Neural cell (in vitro differentiated cells): ENCODE measurements at regions not wholly inside any gene's neighbourhood (a gene's known extent, or its start where the extent isn't known, plus 50 kb on each side); places are given as distances from the start of the nearest gene placed in this dataset.

Source experiments
- H2AFZ ChIP-seq: fragments of 200-600, 300-800 bp; sonication (generic), shearing (Covaris generic); 2 replicates; pipeline ENCODE4 v1.6.0; 2014; ENCODE audit warnings: low read depth, mild to moderate bottlenecking, antibody characterized with exemption, low read length, moderate library complexity
- H3F3A ChIP-seq: fragments of 200-600 bp; shearing (Covaris generic); 2 replicates; pipeline ENCODE4 v1.6.1; 2016; ENCODE audit warnings: mild to moderate bottlenecking, moderate library complexity, mixed read lengths, antibody characterized with exemption, low read length; ENCODE audit not compliant: insufficient read depth, poor library complexity, severe bottlenecking
- H3K27ac ChIP-seq: fragments of 200-600, 300-800 bp; sonication (generic), shearing (Covaris generic); 2 replicates; pipeline ENCODE4 v1.5.1; 2014; ENCODE audit warnings: mild to moderate bottlenecking, low read length, moderate library complexity
- H3K27me3 ChIP-seq: fragments of 300-800, 200-600 bp; sonication (generic), shearing (Covaris generic); 2 replicates; pipeline ENCODE4 v1.6.0; 2014; ENCODE audit warnings: mild to moderate bottlenecking, low read depth, low read length, moderate library complexity; ENCODE audit not compliant: insufficient read depth
- H3K36me3 ChIP-seq: fragments of 300-800, 200-600 bp; sonication (generic), shearing (Covaris generic); 2 replicates; pipeline ENCODE4 v1.5.1; 2014; ENCODE audit warnings: mild to moderate bottlenecking, antibody characterized with exemption, low read length, moderate library complexity; ENCODE audit not compliant: insufficient read depth
- H3K4me2 ChIP-seq: fragments of 300-800, 200-600 bp; sonication (generic), shearing (Covaris generic); 2 replicates; pipeline ENCODE4 v1.6.0; 2014; ENCODE audit warnings: mild to moderate bottlenecking, low read length
- H3K4me3 ChIP-seq: fragments of 300-800, 200-600 bp; sonication (generic), shearing (Covaris generic); 2 replicates; pipeline ENCODE4 v1.5.1; 2014; ENCODE audit warnings: mild to moderate bottlenecking, low read length, moderate library complexity
- H3K79me2 ChIP-seq: fragments of 200-600 bp; shearing (Covaris generic); replicated peaks from 2 replicates; pipeline ENCODE4 v1.6.0; 2014; ENCODE audit warnings: mild to moderate bottlenecking, low read length, moderate library complexity; ENCODE audit not compliant: insufficient read depth
- H3K9ac ChIP-seq: fragments of 300-800, 200-600 bp; sonication (generic), shearing (Covaris generic); 2 replicates; pipeline ENCODE4 v1.6.1; 2016; ENCODE audit warnings: mild to moderate bottlenecking, low read length, mixed read lengths
- H3K9me2 ChIP-seq: fragments of 200-600 bp; shearing (Covaris generic); 2 replicates; pipeline ENCODE4 v1.6.1; 2016; ENCODE audit warnings: mild to moderate bottlenecking, low read length, mixed read lengths; ENCODE audit not compliant: insufficient read depth
- H3K9me3 ChIP-seq: fragments of 200-600, 300-800 bp; sonication (generic), shearing (Covaris generic); 2 replicates; pipeline ENCODE4 v1.6.1; 2016; ENCODE audit warnings: mild to moderate bottlenecking, mixed run types, low read length, moderate library complexity, mixed read lengths
- H4K20me1 ChIP-seq: fragments of 200-600 bp; shearing (Covaris generic); 2 replicates; pipeline ENCODE4 v1.6.1; 2016; ENCODE audit warnings: mild to moderate bottlenecking, mixed run types; ENCODE audit not compliant: insufficient read depth
- CTCF ChIP-seq: fragments of 450-650 bp; IDR thresholded peaks from 2 replicates; pipeline ENCODE4 v1.5.1; 2014; ENCODE audit warnings: antibody characterized with exemption, mild to moderate bottlenecking, moderate library complexity; ENCODE audit not compliant: poor library complexity, severe bottlenecking
- EP300 ChIP-seq: fragments of 450-650 bp; conservative IDR thresholded peaks from 2 replicates; pipeline ENCODE4 v1.6.1; 2014; ENCODE audit warnings: antibody characterized with exemption, mild to moderate bottlenecking, moderate library complexity; ENCODE audit not compliant: poor library complexity, severe bottlenecking
- EZH2 ChIP-seq: fragments of 200-600, 300-800 bp; shearing (Covaris generic), sonication (generic); IDR thresholded peaks from 2 replicates; pipeline ENCODE4 v1.6.1; 2014; ENCODE audit warnings: antibody characterized with exemption, low read length, borderline replicate concordance, mild to moderate bottlenecking; ENCODE audit not compliant: insufficient read depth, poor library complexity, severe bottlenecking
- MXI1 ChIP-seq: fragments of 450-650 bp; conservative IDR thresholded peaks from 2 replicates; pipeline ENCODE4 v1.6.1; 2014; ENCODE audit warnings: antibody characterized with exemption, mild to moderate bottlenecking; ENCODE audit not compliant: poor library complexity, severe bottlenecking
- POLR2AphosphoS5 ChIP-seq: IDR thresholded peaks from 2 replicates; pipeline ENCODE4 v1.6.1; 2012
- RAD21 ChIP-seq: fragments of 450-650 bp; conservative IDR thresholded peaks from 2 replicates; pipeline ENCODE4 v1.6.1; 2014; ENCODE audit warnings: antibody characterized with exemption, mild to moderate bottlenecking, moderate library complexity
- REST ChIP-seq: IDR thresholded peaks from 2 replicates; pipeline ENCODE4 v1.6.1; 2012; ENCODE audit warnings: borderline replicate concordance
- SMC3 ChIP-seq: fragments of 450-650 bp; conservative IDR thresholded peaks from 2 replicates; pipeline ENCODE4 v1.6.1; 2014; ENCODE audit warnings: antibody characterized with exemption, mild to moderate bottlenecking, moderate library complexity; ENCODE audit not compliant: poor library complexity
- TAF1 ChIP-seq: IDR thresholded peaks from 2 replicates; pipeline ENCODE4 v1.6.1; 2012; ENCODE audit warnings: low read depth

GRCh38 chr2:145066856-145067548, 547.1 kb upstream of the ZEB2 start:
- no peaks in the 10 kb centered on the region for H3K9me3 ChIP-seq
- H3K27ac ChIP-seq: no peak overlapping the region
- TF ChIP-seq MXI1 (no peak), RAD21 (no peak), REST (no peak), EZH2 (no peak), SMC3 (no peak), CTCF (no peak), POLR2AphosphoS5 (no peak), EP300 (no peak), TAF1 (no peak)
- no peak overlapping the region for H3K4me3 ChIP-seq
- H3K9me2 ChIP-seq: no peaks in the 10 kb centered on the region
- no peak overlapping the region for H3K9ac ChIP-seq
- H3K36me3 ChIP-seq: no peaks in the 10 kb centered on the region
- H3K79me2 ChIP-seq: no peaks in the 10 kb centered on the region
- H2AFZ ChIP-seq: no peak overlapping the region
- H3K27me3 ChIP-seq: no peaks in the 10 kb centered on the region
- H4K20me1 ChIP-seq: no peaks in the 10 kb centered on the region
- H3F3A ChIP-seq: no peaks in the 10 kb centered on the region
- no peak overlapping the region for H3K4me2 ChIP-seq

GRCh38 chr2:145066151-145066661, 546.3 kb upstream of the ZEB2 start:
- no peak overlapping the region for H3K9ac ChIP-seq
- no peaks in the 10 kb centered on the region for H3F3A ChIP-seq
- TF ChIP-seq POLR2AphosphoS5: no peak
- no peak for TF ChIP-seq RAD21
- TF ChIP-seq REST: no peak
- TF ChIP-seq SMC3: no peak
- no peaks in the 10 kb centered on the region for H3K79me2 ChIP-seq
- no peaks in the 10 kb centered on the region for H3K27me3 ChIP-seq
- H3K36me3 ChIP-seq: no peaks in the 10 kb centered on the region
- H4K20me1 ChIP-seq: no peaks in the 10 kb centered on the region
- H2AFZ ChIP-seq: no peak overlapping the region
- no peak overlapping the region for H3K27ac ChIP-seq
- no peaks in the 10 kb centered on the region for H3K9me2 ChIP-seq
- no peaks in the 10 kb centered on the region for H3K9me3 ChIP-seq
- no peak overlapping the region for H3K4me3 ChIP-seq
- no peak overlapping the region for H3K4me2 ChIP-seq
